AG10803 (cell line): ENCODE measurements at regions not wholly inside any gene's neighbourhood (a gene's known extent, or its start where the extent isn't known, plus 50 kb on each side); places are given as distances from the start of the nearest gene placed in this dataset.

Experiments
- DNase-seq: peaks from one replicate; pipeline ENCODE4 v3.0.0; 2010; ENCODE audit warnings: low read depth
- H3K4me3 ChIP-seq: 2 replicates; pipeline ENCODE4 v1.5.1; 2011; ENCODE audit warnings: mild to moderate bottlenecking, low read length, control low read depth
- TF ChIP-seq, protein P1 (sequence below): conservative IDR thresholded peaks from 2 replicates; pipeline ENCODE4 v1.5.1; 2011; ENCODE audit warnings: mild to moderate bottlenecking, low read length, control low read depth, inconsistent platforms

DNA sequence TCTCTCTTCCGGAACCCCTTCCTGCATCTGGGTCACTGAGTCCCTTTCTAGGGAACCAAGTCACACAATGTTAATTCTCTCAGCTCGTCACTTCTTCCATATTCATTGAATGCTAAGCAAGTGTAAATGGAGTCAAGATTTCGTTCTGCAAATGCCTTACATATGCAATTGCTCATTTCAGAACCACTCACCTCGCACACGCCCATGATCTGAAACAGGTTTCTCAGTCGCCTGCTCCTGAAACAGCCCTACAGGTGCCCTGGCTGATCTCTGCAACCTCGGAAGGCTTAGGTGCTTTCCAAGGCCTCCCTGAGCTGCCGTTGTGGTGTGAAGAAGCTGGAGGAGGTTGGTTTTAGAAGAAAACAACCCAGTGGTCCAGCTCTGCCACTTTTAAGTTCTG lies 100.8 kb upstream of the MSX1 start:
- H3K4me3 ChIP-seq: no peak overlapping the region
- TF ChIP-seq, protein P1, sequence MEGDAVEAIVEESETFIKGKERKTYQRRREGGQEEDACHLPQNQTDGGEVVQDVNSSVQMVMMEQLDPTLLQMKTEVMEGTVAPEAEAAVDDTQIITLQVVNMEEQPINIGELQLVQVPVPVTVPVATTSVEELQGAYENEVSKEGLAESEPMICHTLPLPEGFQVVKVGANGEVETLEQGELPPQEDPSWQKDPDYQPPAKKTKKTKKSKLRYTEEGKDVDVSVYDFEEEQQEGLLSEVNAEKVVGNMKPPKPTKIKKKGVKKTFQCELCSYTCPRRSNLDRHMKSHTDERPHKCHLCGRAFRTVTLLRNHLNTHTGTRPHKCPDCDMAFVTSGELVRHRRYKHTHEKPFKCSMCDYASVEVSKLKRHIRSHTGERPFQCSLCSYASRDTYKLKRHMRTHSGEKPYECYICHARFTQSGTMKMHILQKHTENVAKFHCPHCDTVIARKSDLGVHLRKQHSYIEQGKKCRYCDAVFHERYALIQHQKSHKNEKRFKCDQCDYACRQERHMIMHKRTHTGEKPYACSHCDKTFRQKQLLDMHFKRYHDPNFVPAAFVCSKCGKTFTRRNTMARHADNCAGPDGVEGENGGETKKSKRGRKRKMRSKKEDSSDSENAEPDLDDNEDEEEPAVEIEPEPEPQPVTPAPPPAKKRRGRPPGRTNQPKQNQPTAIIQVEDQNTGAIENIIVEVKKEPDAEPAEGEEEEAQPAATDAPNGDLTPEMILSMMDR: no peak
- DNase-seq: no peak

DNA sequence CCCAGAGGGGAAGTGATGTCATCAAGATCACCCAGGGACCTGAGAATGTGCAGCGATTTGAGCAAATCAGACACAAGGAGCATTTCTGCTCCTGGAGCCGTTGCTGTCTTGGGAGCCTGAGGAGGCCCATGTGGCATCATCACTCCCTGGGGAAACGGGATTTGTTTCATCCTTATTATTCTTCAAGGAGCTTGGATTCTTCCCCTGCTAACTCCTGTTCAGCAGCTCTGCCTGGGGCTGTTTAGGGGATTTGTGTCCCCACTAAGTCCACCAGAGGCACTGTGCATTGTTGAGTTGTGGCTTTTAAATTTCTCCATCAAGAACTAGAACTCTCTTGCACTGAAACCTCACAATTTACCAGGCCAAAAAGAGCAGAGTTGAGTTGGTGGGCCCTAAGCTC lies 104.2 kb upstream of the MSX1 start:
- DNase-seq: no peak
- no peak overlapping the region for H3K4me3 ChIP-seq
- TF ChIP-seq, protein P1: no peak

DNA sequence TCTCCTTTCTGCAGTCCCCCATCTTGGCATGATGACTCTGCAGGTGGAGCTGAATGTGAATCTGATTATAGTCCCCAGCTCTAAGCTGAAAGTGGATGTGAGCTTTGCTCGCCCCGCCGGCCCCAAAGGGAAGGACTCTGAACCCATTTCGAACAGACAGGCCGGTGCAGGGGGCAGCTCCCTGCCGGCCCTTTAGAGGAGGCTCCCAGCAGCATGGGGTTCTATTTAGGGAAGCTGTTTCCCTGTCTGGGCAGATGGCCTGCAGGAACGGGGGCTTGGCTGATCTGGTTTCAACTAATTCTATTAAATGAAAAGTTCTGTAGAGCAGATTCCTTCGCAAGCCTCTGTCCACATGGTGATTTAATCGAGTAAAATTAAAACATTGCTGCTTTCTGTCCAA lies 104.8 kb upstream of the MSX1 start:
- DNase-seq: no peak
- H3K4me3 ChIP-seq: no peak overlapping the region
- TF ChIP-seq, protein P1: no peak

DNA sequence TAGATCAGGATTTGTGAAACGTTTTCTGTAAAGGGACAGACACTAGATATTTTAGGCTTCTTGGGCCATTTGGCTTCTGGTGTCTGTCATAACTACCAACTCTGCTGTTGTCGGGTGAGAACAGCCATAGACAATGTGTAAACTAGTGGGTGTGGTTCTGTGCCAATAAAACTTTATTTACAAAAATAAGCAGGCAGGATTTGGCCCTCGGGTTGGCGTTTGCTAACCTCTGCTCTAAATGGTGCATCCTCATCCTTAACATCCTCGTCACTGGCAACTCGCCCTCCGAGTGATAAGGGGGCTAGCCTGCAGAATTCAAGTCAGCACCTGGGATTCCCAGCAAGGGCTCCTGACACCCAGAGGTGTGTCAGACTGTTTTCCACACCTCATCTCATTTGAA lies 105.8 kb upstream of the MSX1 start:
- TF ChIP-seq, protein P1: no peak
- no peak overlapping the region for H3K4me3 ChIP-seq
- DNase-seq: no peak

DNA sequence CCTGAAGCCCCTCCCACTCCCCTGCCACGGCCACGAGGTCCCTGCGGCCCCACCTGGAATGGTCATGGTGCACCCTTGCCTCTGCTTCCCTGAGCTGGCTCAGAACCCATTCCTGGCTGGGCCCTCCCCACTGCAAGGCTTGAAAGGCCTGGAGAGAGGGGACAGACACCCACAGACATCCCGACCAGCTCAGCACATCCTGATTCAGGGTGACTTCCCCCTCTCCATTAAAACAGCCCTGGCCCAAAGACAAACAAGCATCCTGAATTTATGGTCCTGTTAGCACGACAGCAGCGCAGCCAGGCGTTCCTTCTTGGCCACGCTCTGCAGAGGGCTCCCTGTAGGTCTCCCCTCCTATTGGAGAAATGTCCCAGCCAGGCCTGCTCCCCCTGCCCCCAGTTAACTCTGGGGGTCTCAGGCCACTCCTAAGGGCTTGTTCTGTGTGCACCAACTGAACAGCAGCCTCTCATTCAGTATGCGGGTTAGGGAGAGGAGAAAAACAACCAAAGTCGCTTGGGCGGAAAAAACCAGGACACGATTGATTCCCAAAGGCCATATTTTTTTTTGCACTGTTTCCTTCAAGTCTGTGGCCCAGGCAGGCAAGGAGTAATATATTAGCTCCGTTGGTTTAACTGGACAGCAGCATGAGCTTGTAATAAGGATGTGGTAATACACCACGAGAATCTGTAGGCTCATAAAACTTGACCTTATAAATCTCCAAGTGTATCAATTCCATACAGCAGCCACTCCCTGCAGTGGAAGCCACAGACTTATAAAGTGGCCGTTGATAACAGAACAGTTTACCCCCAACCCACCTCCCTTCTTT lies 106.7 kb upstream of the MSX1 start:
- no peak overlapping the region for H3K4me3 ChIP-seq
- DNase-seq: peak; percentile 37
- TF ChIP-seq, protein P1: no peak

DNA sequence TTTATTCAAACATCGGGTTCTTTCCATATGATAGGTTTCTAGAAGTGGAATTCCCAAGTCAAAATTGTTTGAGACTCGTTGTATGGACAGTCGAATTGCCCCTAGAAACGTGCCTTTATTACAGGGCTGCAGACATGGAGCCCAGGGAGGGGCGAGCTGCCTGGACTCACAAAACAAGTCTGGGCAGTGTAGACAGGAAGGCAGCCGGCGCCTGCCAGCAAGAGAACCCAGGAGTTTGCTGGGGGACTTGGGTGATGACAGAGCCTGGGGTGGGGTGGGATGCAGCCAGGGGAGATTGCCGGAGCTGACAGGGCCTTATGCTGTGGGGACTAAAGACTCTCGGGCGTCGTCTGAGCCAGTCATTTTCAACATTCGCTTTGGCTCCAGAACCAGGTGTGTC lies 107.4 kb upstream of the MSX1 start:
- DNase-seq: no peak
- TF ChIP-seq, protein P1: no peak

DNA sequence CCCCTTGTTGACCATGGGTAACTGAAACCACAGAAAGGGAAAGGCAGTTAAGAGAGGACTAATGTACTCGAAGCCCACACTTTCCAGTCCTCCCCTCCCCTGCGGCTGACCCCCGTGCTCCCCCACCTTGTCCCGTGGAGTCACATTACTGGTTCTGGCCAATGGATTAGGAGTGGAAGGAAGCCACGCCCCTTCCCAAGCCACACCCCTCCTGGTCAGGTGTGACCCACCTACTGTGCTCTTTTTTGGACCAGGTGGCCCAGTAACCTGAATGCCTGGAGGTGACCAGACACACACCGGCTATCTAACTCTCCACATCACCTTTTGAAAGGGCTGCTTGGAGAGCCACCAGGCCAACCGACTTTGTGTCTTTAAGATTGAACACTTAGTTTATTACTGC lies 109.3 kb upstream of the MSX1 start:
- no peak for DNase-seq
- TF ChIP-seq, protein P1: no peak
- no peak overlapping the region for H3K4me3 ChIP-seq

More for the DNA sequence above, 107.4 kb upstream of the MSX1 start:
- no peak overlapping the region for H3K4me3 ChIP-seq
